Choroid plexus epithelial cell (primary cell): ENCODE measurements at regions not wholly inside any gene's neighbourhood (a gene's known extent, or its start where the extent isn't known, plus 50 kb on each side); places are given as distances from the start of the nearest gene placed in this dataset.
A peak's percentile ranks its signal among the peaks of the same experiment; 100 is the strongest.

Experiments
- DNase-seq: peaks from one replicate; pipeline ENCODE4 v3.0.0-alpha.2; 2010; ENCODE audit warnings: low read depth
- H3K4me3 ChIP-seq: 2 replicates; pipeline ENCODE4 v1.5.1; 2011; ENCODE audit warnings: low read depth, mild to moderate bottlenecking, control low read depth, low read length, moderate library complexity
- CTCF ChIP-seq: conservative IDR thresholded peaks from 2 replicates; pipeline ENCODE4 v1.5.1; 2011; ENCODE audit warnings: low read depth, mild to moderate bottlenecking, control low read depth, inconsistent platforms, low read length, moderate library complexity

- H3K4me3 ChIP-seq = no peak overlapping the region
- no peak for DNase-seq
- TF ChIP-seq CTCF = no peak
These were observed 449.9 kb downstream of the OTOL1 start for GRCh38 chr3:161946443-161946960.

GRCh38 chr3:161950318-161950868 is 453.8 kb downstream of the OTOL1 start:
- no peak overlapping the region for H3K4me3 ChIP-seq
- no peak for DNase-seq
- no peak for TF ChIP-seq CTCF

- peak; percentile 61 for DNase-seq
- TF ChIP-seq CTCF = no peak
These were observed 460.9 kb downstream of the OTOL1 start for GRCh38 chr3:161957467-161957866.

GRCh38 chr3:161964857-161965256 is 468.2 kb downstream of the OTOL1 start:
- no peak overlapping the region for H3K4me3 ChIP-seq
- DNase-seq = no peak
- TF ChIP-seq CTCF = no peak

More at GRCh38 chr3:161957467-161957866, 460.9 kb downstream of the OTOL1 start:
- H3K4me3 ChIP-seq = no peak overlapping the region

- no peak overlapping the region for H3K4me3 ChIP-seq
- peak; percentile 73 for DNase-seq
- TF ChIP-seq CTCF = no peak
These were observed 473.3 kb downstream of the OTOL1 start for GRCh38 chr3:161969867-161970266.

GRCh38 chr3:161975201-161975600 is 478.6 kb downstream of the OTOL1 start:
- TF ChIP-seq CTCF = no peak
- no peak for DNase-seq
- no peak overlapping the region for H3K4me3 ChIP-seq

GRCh38 chr3:161977063-161977462 is 480.5 kb downstream of the OTOL1 start:
- no peak for TF ChIP-seq CTCF
- no peak overlapping the region for H3K4me3 ChIP-seq
- peak; percentile 67 for DNase-seq
